ENCODE measurements at regions not wholly inside any gene's neighbourhood (a gene's known extent, or its start where the extent isn't known, plus 50 kb on each side); places are given as distances from the start of the nearest gene placed in this dataset.

DNA sequence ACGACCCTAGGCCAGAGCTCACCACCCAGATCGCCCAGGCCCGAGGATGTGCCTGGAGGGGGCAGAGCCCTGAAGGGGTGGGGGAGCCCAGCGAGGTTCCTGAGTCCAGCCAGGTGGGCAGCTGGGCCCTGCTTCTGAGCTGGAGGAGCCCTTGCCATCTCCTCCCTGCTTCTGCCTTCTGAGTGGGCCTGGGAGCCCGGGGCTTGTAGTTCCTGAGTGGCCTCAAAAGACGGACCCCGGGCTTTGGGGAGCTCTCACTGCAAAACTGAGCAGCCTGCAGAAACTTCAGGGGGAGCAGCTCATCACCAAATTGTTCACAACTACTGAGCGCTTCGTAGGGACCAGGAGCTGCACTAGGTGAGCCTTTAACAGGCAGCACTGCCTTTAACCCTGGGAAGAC lies 112.1 kb downstream of the NCOR2 start:
- Histone ChIP-seq H3K4me1 (ENCODE audit: control insufficient read depth in 1 of 2, insufficient read depth in 2 of 2, low read length in 2 of 2) (peaks cover 19 to 32% of the 10 kb centered on the region in 2 experiments), H2AFZ (ENCODE audit: low read depth, low read length, poor library complexity, severe bottlenecking) (no peak overlapping the region), H3K4me2 (ENCODE audit: low read length) (no peak overlapping the region), H3K36me3 (ENCODE audit: control insufficient read depth in 1 of 2, insufficient read depth in 2 of 2, low read length in 2 of 2) (no peaks in the 10 kb centered on the region; a peak in 1 of 4 replicates), H3K9me2 (ENCODE audit: insufficient read depth) (no peaks in the 10 kb centered on the region), H3K27ac (ENCODE audit: low read depth, low read length) (no peak overlapping the region), H3K4me3 (replicated peaks in 1 of 2; ENCODE audit: low read depth in 1 of 2, low read length in 2 of 2) (no peak overlapping the region), H3K27me3 (ENCODE audit: insufficient read depth, low read length) (no peaks in the 10 kb centered on the region), H3K9me3 (ENCODE audit: control insufficient read depth in 1 of 2, insufficient read depth in 1 of 2, low read depth in 1 of 2, low read length in 2 of 2) (no peaks in the 10 kb centered on the region), H4K20me1 (ENCODE audit: insufficient read depth) (peaks cover 7% of the 10 kb centered on the region; the same call in 1 of the 2 replicates), H3K79me2 (ENCODE audit: insufficient read depth, low read length) (no peaks in the 10 kb centered on the region), H3K9ac (ENCODE audit: low read length) (no peak overlapping the region)
- TF ChIP-seq, protein P1, sequence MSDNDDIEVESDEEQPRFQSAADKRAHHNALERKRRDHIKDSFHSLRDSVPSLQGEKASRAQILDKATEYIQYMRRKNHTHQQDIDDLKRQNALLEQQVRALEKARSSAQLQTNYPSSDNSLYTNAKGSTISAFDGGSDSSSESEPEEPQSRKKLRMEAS (IDR thresholded peaks at IDR 0.05), result no peak
- TF ChIP-seq EGR1 (IDR thresholded peaks at IDR 0.05; ENCODE audit: low read depth), result no peak
- TF ChIP-seq JUND (IDR thresholded peaks at IDR 0.05), result no peak
- TF ChIP-seq EZH2phosphoT487 (IDR thresholded peaks at IDR 0.05; ENCODE audit: borderline replicate concordance), result no peak
- no peak for TF ChIP-seq CBX3 (IDR thresholded peaks at IDR 0.05; ENCODE audit: low read depth)
- no peak for TF ChIP-seq RAD21 (IDR thresholded peaks at IDR 0.05; ENCODE audit: low read depth)
- no peak for TF ChIP-seq SIN3A (IDR thresholded peaks at IDR 0.05; ENCODE audit: low read depth)
- TF ChIP-seq, protein P2, sequence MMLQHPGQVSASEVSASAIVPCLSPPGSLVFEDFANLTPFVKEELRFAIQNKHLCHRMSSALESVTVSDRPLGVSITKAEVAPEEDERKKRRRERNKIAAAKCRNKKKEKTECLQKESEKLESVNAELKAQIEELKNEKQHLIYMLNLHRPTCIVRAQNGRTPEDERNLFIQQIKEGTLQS (IDR thresholded peaks at IDR 0.05), result no peak
- TF ChIP-seq SRF (IDR thresholded peaks at IDR 0.05; ENCODE audit: low read depth), result no peak
- TF ChIP-seq FOSL1 (IDR thresholded peaks at IDR 0.05; ENCODE audit: low read depth), result no peak
- no peak for TF ChIP-seq ZFX (IDR thresholded peaks at IDR 0.05)
- no peak for TF ChIP-seq ELF1 (IDR thresholded peaks at IDR 0.05; ENCODE audit: borderline replicate concordance, low read depth)
- no peak for TF ChIP-seq CEBPB (IDR thresholded peaks at IDR 0.05; ENCODE audit: low read depth)
- TF ChIP-seq SP1 (IDR thresholded peaks at IDR 0.05; ENCODE audit: low read depth), result no peak
- no peak for TF ChIP-seq YY1 (IDR thresholded peaks at IDR 0.05; ENCODE audit: extremely low read depth, insufficient replicate concordance, low read depth, low read length)
- no peak for TF ChIP-seq POLR2AphosphoS5 (IDR thresholded peaks at IDR 0.05; ENCODE audit: low read depth, low read length)
- intact Hi-C loops (cut with micrococcal nuclease), result no loop called here
- DNase-seq (ENCODE audit: low read depth, low spot score), result no peak
- ChIA-PET RAD21 (ENCODE audit: low non-redundant PET in 1 of 2, low total read pairs in 2 of 2, uncharacterized antibody in 2 of 2, unreplicated experiment in 2 of 2) (no interaction called here), POLR2A (no interaction called here), CTCF (no interaction called here)
- no peak for ATAC-seq
- no TSS peak for BruUV-seq (replicated peaks)
